Stimulated activated CD8-positive, alpha-beta memory T cell treated with anti-CD3 and anti-CD28 coated beads, Interleukin-4, amount 100 ng/mL, for 4 hours (primary cell): ENCODE measurements at regions not wholly inside any gene's neighbourhood (a gene's known extent, or its start where the extent isn't known, plus 50 kb on each side); places are given as distances from the start of the nearest gene placed in this dataset.

Source experiments
- DNase-seq, 2 donors: peaks; one replicate each; pipeline ENCODE4 v3.0.0-alpha.2; 2020; ENCODE audit warnings: low read depth in 2 of 2, low spot score in 1 of 2

- DNase-seq, result no peak
Measured at GRCh38 chr6:105469946-105470345, 67.1 kb upstream of the PREP start.

DNA sequence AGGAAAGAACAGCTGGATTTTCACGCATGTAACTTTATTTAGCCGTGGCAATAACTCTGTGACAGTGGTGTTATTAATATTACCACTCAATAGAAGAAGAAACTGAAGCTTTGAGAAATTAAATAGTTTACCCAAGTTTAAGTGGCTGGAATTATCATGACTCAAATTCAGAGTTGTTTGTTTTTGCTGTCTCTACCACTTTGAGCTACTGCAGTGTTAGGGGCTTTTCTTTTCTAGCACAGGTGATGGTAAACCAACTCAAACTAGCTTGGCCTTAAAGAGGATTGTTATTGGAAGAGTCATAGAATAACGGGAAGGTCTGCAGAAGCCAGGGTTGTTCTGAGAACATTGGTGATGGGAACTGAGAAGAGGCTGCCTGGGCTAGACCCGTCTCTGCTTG lies 66.0 kb upstream of the PREP start:
- DNase-seq, result no peak

DNA sequence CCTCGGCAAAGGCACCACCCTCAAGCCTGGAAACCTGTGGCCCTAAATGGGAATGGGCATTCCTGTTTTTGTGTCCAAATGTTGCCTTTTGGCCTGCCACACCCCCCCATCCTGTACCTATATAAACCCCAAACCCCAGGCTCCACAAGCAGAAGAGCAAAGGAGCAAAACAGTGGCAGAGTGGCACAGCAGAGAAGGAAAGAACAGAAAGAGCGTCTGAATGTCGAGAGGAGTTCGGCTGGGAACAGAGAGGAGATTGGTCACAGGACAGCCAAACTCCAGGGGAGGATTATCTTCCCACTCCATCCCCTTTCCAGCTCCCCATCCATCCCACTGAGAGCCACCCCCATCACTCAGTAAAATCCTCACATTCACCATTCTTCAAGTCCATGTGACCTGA lies 58.0 kb upstream of the PREP start:
- no peak for DNase-seq

DNA sequence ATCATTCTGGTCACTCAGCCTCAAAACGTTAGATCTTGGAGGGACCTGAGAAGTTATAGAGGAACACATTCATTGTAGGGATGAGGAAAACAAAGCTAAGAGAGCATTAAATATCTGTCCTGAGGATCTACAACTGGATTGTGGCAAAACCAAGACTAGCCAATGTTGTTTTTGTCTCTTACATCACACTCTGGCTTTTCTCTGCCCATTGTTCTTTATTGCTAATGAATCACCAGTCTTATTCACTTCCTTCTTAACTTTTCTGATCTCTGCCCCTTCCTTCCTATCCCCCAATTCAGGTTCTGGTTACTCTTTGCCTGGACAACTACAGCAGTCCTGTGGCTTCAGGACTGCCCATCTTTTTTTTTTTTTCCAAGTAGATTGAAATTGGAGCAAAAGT lies 57.0 kb upstream of the PREP start:
- DNase-seq, result no peak

- no peak for DNase-seq
Measured at GRCh38 chr6:105459049-105459448, 56.2 kb upstream of the PREP start.

DNA sequence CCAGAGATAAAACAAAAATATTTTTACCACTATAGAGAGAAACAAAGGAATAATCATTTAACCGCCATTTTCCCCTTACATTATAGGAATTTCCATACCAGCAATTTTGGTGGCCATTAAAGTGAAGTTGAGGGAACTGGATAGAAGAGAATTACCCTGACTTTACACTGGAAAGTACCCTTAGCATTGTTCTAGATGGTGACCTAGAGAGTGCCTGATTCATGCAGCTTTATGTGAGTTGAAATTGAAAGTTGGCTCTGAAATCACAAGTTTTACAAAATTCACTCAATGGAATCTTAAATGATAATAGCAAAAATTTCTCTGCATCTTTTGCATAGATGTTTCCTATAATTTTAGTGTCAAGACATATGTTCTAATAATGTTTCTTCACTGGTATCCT lies 55.7 kb upstream of the PREP start:
- no peak for DNase-seq

- no peak for DNase-seq
Measured at GRCh38 chr6:105458084-105458483, 55.2 kb upstream of the PREP start.

- DNase-seq, result no peak
Measured at GRCh38 chr6:105453968-105454367, 51.1 kb upstream of the PREP start.

- peak; percentile 18 to 55 for DNase-seq
Measured at GRCh38 chr6:105452924-105453756, 50.3 kb upstream of the PREP start.
